ENCODE measurements at regions not wholly inside any gene's neighbourhood (a gene's known extent, or its start where the extent isn't known, plus 50 kb on each side); places are given as distances from the start of the nearest gene placed in this dataset.

DNA sequence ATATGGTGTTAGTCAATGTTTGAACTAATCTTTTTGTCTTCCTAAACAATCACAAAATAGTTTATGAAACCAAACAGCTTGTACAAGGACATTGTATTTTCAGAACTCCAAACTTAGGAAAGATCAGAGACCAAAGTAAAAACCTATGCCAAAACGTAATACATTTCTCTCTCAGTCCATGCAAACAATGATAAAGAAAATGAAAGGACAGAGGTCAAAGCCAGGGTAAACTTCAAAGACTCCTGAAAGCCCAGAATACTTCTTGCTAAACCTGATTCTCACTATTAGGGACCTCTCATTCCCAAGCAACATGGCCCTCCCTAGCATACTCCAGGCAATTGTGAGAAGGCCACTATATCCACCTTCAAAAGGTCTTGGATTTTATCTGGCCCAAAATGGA, 105.1 kb upstream of the GALNT5 start:
- TF ChIP-seq, protein P1, sequence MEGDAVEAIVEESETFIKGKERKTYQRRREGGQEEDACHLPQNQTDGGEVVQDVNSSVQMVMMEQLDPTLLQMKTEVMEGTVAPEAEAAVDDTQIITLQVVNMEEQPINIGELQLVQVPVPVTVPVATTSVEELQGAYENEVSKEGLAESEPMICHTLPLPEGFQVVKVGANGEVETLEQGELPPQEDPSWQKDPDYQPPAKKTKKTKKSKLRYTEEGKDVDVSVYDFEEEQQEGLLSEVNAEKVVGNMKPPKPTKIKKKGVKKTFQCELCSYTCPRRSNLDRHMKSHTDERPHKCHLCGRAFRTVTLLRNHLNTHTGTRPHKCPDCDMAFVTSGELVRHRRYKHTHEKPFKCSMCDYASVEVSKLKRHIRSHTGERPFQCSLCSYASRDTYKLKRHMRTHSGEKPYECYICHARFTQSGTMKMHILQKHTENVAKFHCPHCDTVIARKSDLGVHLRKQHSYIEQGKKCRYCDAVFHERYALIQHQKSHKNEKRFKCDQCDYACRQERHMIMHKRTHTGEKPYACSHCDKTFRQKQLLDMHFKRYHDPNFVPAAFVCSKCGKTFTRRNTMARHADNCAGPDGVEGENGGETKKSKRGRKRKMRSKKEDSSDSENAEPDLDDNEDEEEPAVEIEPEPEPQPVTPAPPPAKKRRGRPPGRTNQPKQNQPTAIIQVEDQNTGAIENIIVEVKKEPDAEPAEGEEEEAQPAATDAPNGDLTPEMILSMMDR (IDR thresholded peaks at IDR 0.05) = no peak
- TF ChIP-seq, protein P2, sequence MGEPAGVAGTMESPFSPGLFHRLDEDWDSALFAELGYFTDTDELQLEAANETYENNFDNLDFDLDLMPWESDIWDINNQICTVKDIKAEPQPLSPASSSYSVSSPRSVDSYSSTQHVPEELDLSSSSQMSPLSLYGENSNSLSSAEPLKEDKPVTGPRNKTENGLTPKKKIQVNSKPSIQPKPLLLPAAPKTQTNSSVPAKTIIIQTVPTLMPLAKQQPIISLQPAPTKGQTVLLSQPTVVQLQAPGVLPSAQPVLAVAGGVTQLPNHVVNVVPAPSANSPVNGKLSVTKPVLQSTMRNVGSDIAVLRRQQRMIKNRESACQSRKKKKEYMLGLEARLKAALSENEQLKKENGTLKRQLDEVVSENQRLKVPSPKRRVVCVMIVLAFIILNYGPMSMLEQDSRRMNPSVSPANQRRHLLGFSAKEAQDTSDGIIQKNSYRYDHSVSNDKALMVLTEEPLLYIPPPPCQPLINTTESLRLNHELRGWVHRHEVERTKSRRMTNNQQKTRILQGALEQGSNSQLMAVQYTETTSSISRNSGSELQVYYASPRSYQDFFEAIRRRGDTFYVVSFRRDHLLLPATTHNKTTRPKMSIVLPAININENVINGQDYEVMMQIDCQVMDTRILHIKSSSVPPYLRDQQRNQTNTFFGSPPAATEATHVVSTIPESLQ (CRISPR knock-in tag; IDR thresholded peaks at IDR 0.05) = no peak
- TF ChIP-seq ETV6 (CRISPR knock-in tag; IDR thresholded peaks at IDR 0.05) = no peak
- TF ChIP-seq, protein P3, sequence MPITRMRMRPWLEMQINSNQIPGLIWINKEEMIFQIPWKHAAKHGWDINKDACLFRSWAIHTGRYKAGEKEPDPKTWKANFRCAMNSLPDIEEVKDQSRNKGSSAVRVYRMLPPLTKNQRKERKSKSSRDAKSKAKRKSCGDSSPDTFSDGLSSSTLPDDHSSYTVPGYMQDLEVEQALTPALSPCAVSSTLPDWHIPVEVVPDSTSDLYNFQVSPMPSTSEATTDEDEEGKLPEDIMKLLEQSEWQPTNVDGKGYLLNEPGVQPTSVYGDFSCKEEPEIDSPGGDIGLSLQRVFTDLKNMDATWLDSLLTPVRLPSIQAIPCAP (CRISPR knock-in tag; IDR thresholded peaks at IDR 0.05) = no peak
- TF ChIP-seq ZNF416 (CRISPR knock-in tag; IDR thresholded peaks at IDR 0.05) = no peak
- TF ChIP-seq, protein P4, sequence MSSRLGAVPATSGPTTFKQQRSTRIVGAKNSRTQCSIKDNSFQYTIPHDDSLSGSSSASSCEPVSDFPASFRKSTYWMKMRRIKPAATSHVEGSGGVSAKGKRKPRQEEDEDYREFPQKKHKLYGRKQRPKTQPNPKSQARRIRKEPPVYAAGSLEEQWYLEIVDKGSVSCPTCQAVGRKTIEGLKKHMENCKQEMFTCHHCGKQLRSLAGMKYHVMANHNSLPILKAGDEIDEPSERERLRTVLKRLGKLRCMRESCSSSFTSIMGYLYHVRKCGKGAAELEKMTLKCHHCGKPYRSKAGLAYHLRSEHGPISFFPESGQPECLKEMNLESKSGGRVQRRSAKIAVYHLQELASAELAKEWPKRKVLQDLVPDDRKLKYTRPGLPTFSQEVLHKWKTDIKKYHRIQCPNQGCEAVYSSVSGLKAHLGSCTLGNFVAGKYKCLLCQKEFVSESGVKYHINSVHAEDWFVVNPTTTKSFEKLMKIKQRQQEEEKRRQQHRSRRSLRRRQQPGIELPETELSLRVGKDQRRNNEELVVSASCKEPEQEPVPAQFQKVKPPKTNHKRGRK (CRISPR knock-in tag; IDR thresholded peaks at IDR 0.05; ENCODE audit: borderline replicate concordance) = no peak
- TF ChIP-seq, protein P5, sequence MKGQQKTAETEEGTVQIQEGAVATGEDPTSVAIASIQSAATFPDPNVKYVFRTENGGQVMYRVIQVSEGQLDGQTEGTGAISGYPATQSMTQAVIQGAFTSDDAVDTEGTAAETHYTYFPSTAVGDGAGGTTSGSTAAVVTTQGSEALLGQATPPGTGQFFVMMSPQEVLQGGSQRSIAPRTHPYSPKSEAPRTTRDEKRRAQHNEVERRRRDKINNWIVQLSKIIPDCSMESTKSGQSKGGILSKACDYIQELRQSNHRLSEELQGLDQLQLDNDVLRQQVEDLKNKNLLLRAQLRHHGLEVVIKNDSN (CRISPR knock-in tag; IDR thresholded peaks at IDR 0.05) = no peak
- TF ChIP-seq ZNF121 (CRISPR knock-in tag; IDR thresholded peaks at IDR 0.05) = no peak
- TF ChIP-seq, protein P6, sequence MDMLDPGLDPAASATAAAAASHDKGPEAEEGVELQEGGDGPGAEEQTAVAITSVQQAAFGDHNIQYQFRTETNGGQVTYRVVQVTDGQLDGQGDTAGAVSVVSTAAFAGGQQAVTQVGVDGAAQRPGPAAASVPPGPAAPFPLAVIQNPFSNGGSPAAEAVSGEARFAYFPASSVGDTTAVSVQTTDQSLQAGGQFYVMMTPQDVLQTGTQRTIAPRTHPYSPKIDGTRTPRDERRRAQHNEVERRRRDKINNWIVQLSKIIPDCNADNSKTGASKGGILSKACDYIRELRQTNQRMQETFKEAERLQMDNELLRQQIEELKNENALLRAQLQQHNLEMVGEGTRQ (CRISPR knock-in tag; IDR thresholded peaks at IDR 0.05) = no peak
- no peak for TF ChIP-seq CREM (CRISPR knock-in tag; IDR thresholded peaks at IDR 0.05)
- TF ChIP-seq, protein P7, sequence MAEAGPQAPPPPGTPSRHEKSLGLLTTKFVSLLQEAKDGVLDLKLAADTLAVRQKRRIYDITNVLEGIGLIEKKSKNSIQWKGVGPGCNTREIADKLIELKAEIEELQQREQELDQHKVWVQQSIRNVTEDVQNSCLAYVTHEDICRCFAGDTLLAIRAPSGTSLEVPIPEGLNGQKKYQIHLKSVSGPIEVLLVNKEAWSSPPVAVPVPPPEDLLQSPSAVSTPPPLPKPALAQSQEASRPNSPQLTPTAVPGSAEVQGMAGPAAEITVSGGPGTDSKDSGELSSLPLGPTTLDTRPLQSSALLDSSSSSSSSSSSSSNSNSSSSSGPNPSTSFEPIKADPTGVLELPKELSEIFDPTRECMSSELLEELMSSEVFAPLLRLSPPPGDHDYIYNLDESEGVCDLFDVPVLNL (CRISPR knock-in tag; IDR thresholded peaks at IDR 0.05; ENCODE audit: borderline replicate concordance, low read depth) = no peak
- TF ChIP-seq, protein P8, sequence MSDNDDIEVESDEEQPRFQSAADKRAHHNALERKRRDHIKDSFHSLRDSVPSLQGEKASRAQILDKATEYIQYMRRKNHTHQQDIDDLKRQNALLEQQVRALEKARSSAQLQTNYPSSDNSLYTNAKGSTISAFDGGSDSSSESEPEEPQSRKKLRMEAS (CRISPR knock-in tag; IDR thresholded peaks at IDR 0.05) = no peak
- no peak for TF ChIP-seq SP1 (CRISPR knock-in tag; conservative IDR thresholded peaks at IDR 0.05)
